ENCODE measurements at regions not wholly inside any gene's neighbourhood (a gene's known extent, or its start where the extent isn't known, plus 50 kb on each side); places are given as distances from the start of the nearest gene placed in this dataset.

DNA sequence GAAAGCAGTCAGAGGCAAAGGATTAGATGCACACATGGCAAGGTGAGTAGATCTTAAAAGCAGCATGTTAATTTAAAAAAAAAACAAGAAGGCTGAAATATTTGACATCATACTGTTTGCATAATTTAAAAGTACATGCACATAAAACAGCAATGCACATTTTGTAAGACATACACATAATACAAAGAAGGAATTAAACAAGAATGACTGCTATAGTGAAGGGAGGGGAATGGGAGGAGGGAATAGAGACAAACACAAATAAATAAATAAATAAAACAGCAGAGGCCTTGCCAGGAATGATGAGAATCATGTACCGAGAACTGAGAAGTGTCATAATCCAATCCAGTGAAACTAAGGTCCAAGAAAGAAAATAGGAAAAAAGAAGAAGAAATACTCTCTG, 486.2 kb upstream of the API5 start:
- no peak overlapping the region for H3K27ac Mint-ChIP-seq

DNA sequence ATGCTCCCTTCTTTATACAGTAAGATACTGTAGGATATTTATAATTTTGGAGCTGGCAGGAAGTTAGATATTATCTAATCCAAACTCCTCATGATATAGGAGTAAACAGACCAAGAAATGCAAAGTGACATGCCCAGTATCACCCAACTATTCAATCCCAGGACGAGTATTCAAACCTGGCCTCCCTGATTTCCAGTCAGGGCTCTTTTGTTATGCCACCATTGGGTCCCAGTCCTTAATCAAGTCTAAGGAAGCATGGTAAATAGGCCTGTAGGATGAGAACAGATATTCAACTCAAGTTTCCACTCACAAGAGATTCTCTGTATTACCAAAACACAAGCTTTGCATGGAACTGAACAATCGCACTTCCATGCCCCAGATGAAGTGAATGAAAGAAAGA, 484.0 kb upstream of the API5 start:
- intact Hi-C loops (cut with micrococcal nuclease), result no loop called here
- Mint-ChIP-seq H3K4me1 (no peaks in the 10 kb centered on the region), H3K4me3 (no peak overlapping the region), H3K27ac (no peak overlapping the region), H3K27me3 (ENCODE audit: low read depth in 3 of 3) (peaks cover 0 to 2% (median 0%) of the 10 kb centered on the region in 3 donors), H3K36me3 (no peaks in the 10 kb centered on the region), H3K9me3 (peaks cover 0 to 3% (median 0%) of the 10 kb centered on the region in 7 donors)
- H4K20me1 ChIP-seq (ENCODE audit: insufficient read depth, low read length), result no peaks in the 10 kb centered on the region
- no CpG with 5 or more reads among the region's 2 CpGs for WGBS (ENCODE audit: insufficient coverage)
- H3K27me3 ChIP-seq (ENCODE audit: control insufficient read depth in 2 of 2, insufficient read depth in 2 of 2, low read length in 2 of 2), result no peaks in the 10 kb centered on the region
- TF ChIP-seq, protein P1, sequence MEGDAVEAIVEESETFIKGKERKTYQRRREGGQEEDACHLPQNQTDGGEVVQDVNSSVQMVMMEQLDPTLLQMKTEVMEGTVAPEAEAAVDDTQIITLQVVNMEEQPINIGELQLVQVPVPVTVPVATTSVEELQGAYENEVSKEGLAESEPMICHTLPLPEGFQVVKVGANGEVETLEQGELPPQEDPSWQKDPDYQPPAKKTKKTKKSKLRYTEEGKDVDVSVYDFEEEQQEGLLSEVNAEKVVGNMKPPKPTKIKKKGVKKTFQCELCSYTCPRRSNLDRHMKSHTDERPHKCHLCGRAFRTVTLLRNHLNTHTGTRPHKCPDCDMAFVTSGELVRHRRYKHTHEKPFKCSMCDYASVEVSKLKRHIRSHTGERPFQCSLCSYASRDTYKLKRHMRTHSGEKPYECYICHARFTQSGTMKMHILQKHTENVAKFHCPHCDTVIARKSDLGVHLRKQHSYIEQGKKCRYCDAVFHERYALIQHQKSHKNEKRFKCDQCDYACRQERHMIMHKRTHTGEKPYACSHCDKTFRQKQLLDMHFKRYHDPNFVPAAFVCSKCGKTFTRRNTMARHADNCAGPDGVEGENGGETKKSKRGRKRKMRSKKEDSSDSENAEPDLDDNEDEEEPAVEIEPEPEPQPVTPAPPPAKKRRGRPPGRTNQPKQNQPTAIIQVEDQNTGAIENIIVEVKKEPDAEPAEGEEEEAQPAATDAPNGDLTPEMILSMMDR (IDR thresholded peaks at IDR 0.05), result no peak
- no peak overlapping the region for H3K4me3 ChIP-seq (replicated peaks in 1 of 3; ENCODE audit: low read depth in 2 of 3, low read length in 3 of 3)
- DNase-seq, result no peak
- no peak overlapping the region for H3K27ac ChIP-seq (ENCODE audit: low read depth in 1 of 2, low read length in 2 of 2)
- no peak overlapping the region for H3K9ac ChIP-seq (ENCODE audit: insufficient read depth, low read length, poor library complexity, severe bottlenecking)
- no peaks in the 10 kb centered on the region for H3K4me1 ChIP-seq (ENCODE audit: control insufficient read depth in 1 of 2, insufficient read depth in 2 of 2, low read length in 2 of 2)
- no peak overlapping the region for H2AFZ ChIP-seq (ENCODE audit: insufficient read depth, low read depth, low read length, poor library complexity, severe bottlenecking)
- H3K9me3 ChIP-seq (replicated peaks in 1 of 2; ENCODE audit: control insufficient read depth in 1 of 2, insufficient read depth in 1 of 2, low read length in 2 of 2), result no peaks in the 10 kb centered on the region
- H3K79me2 ChIP-seq (ENCODE audit: insufficient read depth, low read length), result no peaks in the 10 kb centered on the region
- H3K4me2 ChIP-seq (replicated peaks; ENCODE audit: extremely low read depth, low read length, poor library complexity, severe bottlenecking), result no peak overlapping the region
- H3K36me3 ChIP-seq (replicated peaks in 1 of 2; ENCODE audit: control insufficient read depth in 1 of 2, insufficient read depth in 2 of 2, low read length in 2 of 2), result no peaks in the 10 kb centered on the region

More for the DNA sequence above, 486.2 kb upstream of the API5 start:
- H3K4me3 ChIP-seq (replicated peaks in 1 of 3; ENCODE audit: low read depth in 2 of 3, low read length in 3 of 3), result no peak overlapping the region
- peaks cover 0 to 2% (median 0%) of the 10 kb centered on the region in 3 donors for H3K27me3 Mint-ChIP-seq (ENCODE audit: low read depth in 3 of 3)
- peaks cover 0 to 4% of the 10 kb centered on the region in 2 donors for H3K9me3 ChIP-seq (replicated peaks in 1 of 2; ENCODE audit: control insufficient read depth in 1 of 2, insufficient read depth in 1 of 2, low read length in 2 of 2)
- no peaks in the 10 kb centered on the region for H3K36me3 ChIP-seq (replicated peaks in 1 of 2; ENCODE audit: control insufficient read depth in 1 of 2, insufficient read depth in 2 of 2, low read length in 2 of 2)
- DNase-seq, result no peak
- no peaks in the 10 kb centered on the region for H3K27me3 ChIP-seq (ENCODE audit: control insufficient read depth in 2 of 2, insufficient read depth in 2 of 2, low read length in 2 of 2)
- WGBS (ENCODE audit: insufficient coverage), result no CpG with 5 or more reads among the region's 1 CpG
- H2AFZ ChIP-seq (ENCODE audit: insufficient read depth, low read depth, low read length, poor library complexity, severe bottlenecking), result no peak overlapping the region
- H3K4me2 ChIP-seq (replicated peaks; ENCODE audit: extremely low read depth, low read length, poor library complexity, severe bottlenecking), result no peak overlapping the region
- H3K9me3 Mint-ChIP-seq, result peaks cover 0 to 9% (median 2%) of the 10 kb centered on the region in 7 donors
- no peaks in the 10 kb centered on the region for H3K4me1 Mint-ChIP-seq
- no peaks in the 10 kb centered on the region for H3K36me3 Mint-ChIP-seq
- intact Hi-C loops (cut with micrococcal nuclease), result no loop called here
- H3K79me2 ChIP-seq (ENCODE audit: insufficient read depth, low read length), result no peaks in the 10 kb centered on the region
- H3K4me1 ChIP-seq (ENCODE audit: control insufficient read depth in 1 of 2, insufficient read depth in 2 of 2, low read length in 2 of 2), result no peaks in the 10 kb centered on the region
- H3K9ac ChIP-seq (ENCODE audit: insufficient read depth, low read length, poor library complexity, severe bottlenecking), result no peak overlapping the region
- H3K27ac ChIP-seq (ENCODE audit: low read depth in 1 of 2, low read length in 2 of 2), result no peak overlapping the region
- no peaks in the 10 kb centered on the region for H4K20me1 ChIP-seq (ENCODE audit: insufficient read depth, low read length)
- H3K4me3 Mint-ChIP-seq, result no peak overlapping the region
- TF ChIP-seq, protein P1 (IDR thresholded peaks at IDR 0.05), result no peak
